ENCODE measurements at regions not wholly inside any gene's neighbourhood (a gene's known extent, or its start where the extent isn't known, plus 50 kb on each side); places are given as distances from the start of the nearest gene placed in this dataset.

DNA sequence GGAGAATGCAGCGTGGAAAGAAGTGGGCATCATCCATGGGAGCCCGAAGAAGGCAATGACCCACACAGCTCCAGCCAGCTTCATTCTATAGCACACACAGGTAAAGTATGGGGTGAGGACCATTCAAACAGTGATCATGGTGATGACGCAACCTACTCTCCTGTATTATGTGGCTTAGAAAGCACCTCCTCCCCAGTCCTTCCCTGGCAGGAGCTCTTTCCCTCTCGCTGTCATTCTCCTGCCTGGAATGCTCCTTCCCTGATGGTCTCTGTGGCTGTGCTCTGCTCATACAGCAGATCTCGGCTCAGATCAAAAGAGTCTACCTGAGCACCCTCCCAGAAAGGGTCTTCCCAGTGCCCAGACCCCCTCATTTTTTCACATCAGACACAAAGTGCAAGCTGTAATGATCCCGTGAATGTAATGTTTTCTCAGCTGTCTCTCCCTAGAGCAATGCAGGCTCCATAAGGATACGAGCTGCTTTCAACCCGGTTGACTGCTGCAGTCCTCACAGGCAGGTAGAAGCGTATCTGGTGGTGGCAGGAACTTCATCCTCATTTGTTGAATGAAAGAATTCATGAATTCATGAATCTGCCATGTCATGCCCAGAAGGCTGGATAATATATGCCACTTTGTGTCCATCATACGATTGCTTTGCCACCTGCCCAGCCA is 248.8 kb downstream of the HS3ST3A1 start:
- DNase-seq: peak; percentile 50

DNA sequence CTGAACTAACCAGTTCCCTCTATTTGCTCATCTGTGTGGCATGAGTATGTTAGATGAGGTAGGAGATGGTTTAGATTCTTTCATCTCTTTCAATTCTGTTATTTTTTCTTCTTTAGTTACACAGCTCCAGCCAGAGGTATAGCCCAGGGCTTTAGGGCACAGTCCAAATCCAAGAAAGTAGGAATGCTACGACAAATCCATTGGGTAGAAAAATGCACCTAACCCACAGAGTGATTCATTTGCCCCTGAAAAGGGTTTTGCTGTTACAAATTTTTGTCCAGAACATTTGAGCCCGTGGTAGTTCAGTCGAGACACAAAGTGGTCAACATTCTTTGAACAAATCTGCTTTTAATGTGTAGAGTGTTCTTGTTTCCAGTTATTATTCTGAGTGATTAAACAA is 250.7 kb downstream of the HS3ST3A1 start:
- DNase-seq: no peak

DNA sequence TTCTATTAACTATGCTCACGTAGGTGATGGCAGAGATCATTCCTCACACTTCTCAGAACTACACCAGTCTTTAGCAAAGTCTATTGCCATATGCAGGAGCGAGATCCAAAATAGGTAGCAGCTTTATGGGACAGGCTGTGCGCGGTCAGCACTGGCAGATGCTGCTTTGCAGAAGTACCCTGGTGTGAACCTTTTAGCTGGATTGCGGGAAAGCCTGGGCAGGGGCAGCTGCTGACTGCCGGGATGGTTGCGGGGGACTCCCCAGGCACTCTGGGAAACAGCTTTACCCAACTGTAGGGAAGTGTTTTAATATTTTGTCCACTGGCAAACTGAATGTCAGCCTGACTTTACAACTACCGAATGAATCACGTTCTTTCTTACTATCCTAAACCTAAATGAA is 251.3 kb downstream of the HS3ST3A1 start:
- DNase-seq: no peak

DNA sequence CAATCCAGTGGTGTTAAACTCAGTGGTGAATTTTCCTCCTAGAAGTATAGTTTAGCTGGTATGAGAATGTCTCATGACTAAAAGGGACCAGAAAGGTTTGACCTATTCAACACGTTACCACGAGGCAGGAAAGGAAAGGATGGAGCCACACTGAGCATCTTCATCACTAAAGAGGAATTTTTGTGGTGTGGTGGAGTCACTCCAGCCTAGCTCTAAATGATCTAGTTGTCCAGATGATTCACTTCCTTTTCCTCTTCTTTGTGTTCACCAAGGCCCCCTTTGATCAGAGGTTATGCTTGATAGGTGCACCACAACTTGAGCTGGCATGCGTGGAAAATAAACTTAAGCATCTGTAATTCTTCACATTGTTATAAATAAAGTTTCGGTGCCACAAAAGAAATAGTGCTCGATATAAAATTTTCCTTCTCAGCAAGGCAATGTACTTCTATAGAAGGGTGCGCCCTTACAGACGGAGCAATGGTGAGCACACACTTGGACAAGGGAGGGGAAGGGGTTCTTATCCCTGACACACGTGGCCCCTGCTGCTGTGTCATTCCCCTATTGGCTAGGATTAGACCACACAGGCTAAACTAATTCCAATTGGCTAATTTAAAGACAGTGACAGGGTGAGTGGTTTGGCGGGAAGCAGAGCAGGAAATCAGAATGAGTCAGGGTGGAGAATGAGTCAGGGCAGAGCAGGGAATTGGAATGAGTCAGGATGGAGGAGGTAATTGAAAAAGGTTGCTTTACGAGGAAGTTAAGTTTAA is 254.6 kb downstream of the HS3ST3A1 start:
- DNase-seq: no peak

DNA sequence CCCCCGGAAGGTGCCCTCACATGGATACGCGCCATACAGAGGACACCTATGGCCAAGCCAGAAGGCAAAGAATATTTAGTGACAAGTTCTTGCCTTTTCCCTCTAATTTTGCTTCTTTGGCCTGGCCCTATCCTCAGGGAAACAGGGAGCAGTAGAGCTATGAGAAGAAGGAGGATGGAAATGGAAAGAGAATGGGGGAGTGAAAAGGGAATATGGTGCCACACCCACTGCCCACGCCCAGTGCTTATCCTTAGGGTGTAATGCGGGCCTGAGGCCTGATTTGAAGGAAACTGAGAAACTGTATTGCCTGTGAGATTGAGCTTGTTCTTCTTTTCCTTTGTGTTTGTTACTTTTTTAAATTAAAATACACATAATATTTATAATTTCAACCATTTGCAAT is 255.1 kb downstream of the HS3ST3A1 start:
- no peak for DNase-seq

DNA sequence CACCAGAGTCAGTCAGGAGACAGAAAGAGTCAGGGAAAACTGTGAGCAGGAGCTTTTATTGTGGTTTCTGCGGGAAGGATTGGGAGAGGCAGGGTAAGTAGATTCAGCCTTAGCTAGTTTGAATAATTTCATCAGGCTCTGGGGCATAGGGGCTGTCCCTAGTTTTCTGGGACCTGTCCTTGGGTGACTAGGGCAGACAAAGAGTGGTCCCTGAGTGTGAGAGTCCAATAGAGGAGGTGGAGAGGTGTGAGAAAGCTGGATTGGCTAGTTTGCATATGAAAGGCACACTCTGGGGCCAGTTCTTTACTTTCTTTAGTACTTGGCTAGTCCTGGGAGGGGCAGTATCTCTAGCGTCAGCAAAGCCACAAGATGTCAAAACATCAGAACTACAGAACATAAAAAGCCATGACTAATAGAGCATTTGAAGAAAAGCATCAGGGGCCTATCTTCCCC is 255.6 kb downstream of the HS3ST3A1 start:
- no peak for DNase-seq

DNA sequence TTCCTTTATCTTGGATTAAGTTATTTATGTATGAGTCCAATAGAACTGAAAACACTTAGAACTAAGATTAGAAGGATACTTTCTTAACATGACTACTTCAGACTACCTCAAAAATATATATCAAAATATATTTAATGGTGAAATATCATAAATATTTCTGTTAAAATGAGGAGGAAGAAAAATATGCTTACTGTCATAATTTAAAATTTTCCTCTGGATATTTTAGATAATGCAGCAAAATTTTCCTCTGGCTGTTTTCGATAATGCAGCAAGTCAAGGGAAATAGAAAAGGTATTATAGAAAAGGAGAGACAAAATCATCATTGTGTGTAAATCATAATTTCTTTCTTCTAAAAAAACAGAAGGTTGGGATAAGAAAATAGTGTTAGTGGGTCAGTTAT is 263.3 kb downstream of the HS3ST3A1 start:
- DNase-seq: no peak

DNA sequence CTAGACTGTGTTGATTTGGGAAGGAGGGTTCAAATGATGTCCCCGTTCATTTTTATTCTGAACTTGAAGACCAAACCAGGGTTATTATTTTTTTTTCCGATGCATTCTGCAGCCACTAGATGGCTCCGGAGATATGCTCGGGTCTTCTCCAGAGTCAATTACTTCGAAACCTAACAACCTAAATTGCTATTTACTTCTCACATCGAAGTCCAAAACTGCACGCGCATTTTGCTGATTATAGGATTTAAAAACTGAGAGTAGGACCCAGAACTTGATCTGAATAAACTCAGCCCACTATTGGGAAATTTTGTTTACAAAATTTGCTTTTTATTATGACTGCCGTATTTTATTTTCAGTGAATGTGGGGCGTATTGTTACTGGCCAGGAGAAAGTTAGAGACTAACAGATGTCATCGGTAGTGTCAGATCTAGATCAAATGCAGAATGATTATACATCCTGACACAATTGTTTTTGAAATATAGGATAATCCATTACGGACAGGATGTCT is 263.8 kb downstream of the HS3ST3A1 start:
- peak; percentile 79 for DNase-seq

DNA sequence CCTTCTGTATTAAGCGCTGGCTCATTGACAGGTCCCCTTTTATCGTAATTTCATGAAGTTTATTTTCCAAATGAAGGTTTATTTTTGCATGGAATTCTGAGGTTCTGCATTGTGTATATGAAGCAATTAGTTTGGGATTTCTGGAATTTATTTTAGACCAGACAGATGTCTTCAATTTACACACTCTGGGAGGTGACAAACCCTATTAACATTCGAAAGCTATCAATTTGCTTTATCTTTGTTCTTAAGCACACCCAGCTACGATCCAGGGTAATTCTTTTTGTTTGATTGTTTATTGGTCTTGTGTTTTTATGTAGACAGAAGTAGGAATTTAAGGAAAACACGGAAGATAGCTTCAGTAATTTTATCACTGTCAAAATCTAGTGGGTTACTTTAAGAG is 264.6 kb downstream of the HS3ST3A1 start:
- peak; percentile 10 for DNase-seq

DNA sequence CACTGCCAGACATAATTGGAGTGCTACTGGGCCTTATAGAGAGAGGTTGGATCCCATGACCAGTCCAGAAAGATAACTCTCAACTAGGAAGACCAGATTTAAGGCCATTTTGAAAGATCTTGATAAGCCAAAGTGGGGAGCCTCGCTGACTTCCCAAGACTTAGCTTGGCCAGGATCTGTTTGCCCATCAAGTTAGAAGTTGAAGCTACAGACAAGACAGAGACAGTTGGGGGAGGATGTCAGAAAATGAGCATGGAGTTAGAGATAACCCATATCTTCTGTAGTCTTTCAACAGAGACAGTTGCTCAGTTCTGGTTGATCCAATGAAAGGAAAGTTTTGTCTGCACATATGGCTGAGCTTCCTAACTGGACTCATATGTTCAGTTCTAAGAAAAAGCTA is 267.4 kb downstream of the HS3ST3A1 start:
- DNase-seq: no peak

DNA sequence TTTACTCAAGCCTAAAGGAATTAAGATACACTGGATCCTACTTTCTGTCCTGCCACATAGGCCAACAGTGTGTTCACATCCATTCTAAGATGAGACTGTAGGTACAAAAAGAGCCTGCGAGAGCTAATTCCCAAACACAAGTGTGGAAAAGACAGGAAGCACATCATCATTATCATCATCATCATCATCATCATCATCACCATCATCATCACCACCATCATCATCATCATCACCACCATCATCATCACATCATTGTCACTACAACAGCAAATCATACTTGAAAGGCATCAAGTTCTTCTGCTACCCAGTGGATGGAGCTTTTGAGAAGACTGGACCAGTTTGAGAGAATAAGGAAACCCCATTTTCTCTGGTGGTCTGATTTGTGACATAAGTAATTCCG is 268.1 kb downstream of the HS3ST3A1 start:
- no peak for DNase-seq

DNA sequence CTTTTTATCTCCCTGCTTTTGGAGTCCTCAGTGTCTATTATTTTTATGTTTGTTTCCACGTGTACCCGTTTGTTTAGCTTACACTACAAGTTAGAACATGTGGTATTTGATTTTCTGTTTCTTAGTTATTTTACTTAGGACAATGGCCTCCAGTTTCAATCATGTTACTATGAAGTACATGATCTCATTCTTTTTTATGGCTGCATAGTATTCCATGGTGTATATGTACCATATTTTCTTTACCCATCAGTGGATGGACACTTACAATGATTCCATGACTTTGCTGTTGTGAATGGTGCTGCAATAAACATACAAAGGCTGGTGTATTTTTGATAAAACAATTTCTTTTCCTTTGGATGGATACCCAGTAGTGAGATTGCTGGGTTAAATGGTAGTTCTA is 269.5 kb downstream of the HS3ST3A1 start:
- DNase-seq: no peak

DNA sequence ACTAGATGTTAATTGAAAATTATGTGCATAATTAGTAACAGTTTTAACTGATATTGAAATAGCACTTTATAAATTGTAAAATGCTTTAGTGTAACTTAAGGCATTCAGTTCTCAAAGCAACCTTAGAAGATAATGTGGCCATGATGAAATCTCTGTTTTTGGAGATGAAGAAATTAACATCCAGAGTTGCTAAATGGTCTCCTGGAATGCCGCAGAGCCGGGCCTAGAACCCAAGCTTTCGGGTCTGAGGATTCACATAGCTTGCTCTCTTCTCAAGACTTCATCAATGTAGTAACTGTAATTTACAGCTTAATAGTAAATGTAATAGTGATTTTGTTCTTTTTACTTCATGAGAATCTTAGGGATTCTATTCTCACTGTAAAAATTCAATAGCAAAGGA is 272.3 kb downstream of the HS3ST3A1 start:
- no peak for DNase-seq

DNA sequence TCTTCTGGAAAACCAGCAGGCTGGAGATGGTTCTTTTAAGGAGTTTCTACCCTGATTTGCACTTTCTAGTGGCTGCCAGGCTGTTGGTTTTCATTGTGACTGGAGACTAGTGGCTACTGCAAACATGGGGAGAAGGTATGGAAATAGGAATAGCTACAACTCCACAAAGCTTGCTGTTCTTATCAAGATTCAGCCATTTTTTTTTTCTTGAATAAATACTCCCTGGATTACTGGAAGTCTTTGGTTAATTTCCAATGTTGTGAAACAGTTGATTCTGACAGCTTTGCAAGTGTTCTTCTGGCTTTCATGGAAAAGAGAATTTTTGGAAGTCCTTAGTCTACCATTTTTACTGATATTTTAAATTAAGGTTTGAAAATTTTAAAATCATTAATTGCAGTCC is 277.7 kb downstream of the HS3ST3A1 start:
- DNase-seq: no peak

DNA sequence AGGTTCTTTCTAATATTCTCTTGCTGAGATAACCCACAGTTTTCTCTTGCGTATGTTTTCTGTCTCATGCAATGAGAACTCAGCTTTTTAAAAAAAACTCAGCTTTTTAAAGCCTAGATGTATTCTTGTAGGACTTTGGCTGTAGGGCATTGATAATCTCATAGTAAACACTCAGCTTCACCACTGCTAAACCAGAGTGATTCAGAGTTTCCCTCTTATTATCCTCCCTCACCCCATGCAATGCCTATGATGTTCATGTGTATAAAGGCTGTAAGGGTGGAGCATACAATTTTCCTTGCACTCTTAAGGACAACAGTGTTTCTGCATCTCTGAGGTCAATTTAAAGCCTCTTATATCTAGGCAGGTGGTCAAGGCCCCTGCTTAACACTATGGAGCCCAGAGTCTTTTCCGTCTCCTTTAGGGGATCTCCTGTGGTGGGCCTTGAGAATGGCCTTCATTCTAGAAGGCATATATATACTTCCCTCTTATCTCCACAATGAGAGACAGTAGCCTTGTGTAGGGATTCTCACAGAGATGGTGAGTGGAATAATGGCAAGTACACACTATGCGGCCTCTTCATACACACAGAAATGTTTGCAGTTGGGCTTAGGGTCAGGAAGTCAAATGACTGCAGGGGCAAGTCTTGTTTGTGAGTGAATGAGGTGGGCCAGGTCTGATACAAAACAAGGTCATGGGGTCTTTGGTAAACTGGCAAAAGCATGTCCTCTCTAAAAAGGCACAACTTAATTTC is 279.6 kb downstream of the HS3ST3A1 start:
- no peak for DNase-seq

DNA sequence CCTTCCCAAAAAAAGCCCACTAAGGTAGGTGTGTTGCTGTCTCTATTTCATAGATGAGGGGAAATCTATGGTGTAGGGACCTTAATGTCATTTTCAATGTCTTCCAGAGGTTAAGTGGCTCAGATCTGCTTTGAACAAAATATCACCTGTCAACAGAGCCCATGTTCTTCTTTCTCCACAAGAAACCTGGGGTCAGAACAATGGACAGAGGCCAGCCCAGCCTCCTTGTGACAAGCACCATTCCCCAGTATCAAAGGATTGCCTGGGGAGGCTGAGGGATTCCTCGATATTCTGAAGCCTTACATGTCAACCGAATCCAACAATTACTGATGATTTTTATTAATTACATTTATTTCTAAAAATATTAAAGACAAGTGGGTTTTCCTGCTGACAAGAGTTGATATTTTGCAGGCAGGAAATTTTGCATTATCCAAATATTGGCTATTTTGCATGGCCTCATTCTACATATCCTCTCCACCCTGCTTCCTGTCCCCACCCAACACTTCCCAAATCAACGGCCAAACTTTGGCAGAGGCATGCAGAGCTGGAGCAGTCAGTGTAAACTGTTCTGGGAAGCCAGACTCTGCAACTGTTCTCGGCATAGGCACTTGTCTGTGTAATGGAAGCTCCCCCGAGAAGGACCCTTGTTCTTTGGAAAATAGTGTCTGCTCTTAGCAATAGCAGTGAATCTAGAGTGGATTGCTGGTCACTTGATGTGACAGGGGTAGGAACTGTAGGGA is 281.5 kb downstream of the HS3ST3A1 start:
- no peak for DNase-seq

DNA sequence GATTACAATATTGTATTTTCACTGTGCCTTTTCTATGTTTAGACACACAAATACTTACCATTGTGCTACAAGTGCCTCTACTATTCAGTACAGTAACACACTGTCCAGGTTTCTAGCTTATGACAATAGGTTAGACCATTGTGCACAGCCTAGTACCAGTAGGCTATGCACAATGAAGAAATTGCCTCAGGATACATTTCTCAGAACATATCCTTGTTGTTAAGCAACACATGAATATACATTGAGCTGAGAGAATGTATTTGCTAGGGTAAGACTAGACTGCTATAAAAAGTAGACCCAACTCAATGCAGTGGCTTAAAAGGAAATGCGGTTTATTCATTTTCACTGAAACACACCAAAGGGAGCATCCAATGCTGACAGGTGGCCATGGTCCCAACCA is 285.1 kb downstream of the HS3ST3A1 start:
- no peak for DNase-seq

DNA sequence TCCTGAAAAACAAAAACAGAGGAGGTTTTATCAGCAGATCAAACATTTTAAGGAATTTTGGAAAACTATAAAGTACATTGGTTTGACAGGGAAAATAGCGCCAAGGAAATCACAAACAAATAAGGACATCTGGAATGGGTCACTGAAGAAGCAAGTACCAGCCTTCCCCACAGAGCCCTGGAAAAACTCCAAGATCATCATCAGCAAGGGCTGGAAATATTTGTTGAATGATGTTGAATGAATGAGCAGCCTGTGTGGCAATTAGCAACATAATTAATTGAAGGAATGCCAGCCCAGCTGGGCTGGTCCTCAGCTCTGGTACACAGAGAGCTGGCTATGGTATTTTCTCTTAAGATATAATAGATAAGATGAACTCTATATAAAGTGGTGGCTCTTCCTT is 290.4 kb downstream of the HS3ST3A1 start:
- DNase-seq: no peak

DNA sequence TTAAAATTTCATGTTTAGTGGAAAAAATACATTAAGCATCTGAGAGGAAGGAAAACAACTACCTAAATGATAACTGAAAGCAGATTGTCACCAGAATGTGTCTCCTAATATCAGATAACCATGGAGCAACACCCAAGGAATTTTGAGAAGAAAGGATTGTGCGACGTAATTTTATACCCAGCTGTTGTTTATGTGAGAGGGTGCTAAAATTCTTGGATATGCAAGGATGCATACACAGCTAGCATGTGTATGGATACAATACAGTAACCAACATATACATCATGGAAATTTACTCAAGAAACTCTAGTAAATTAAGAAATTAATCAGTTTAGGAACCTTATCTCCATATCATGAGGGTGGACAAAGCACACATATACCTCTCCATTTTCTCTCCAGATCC is 290.9 kb downstream of the HS3ST3A1 start:
- no peak for DNase-seq

DNA sequence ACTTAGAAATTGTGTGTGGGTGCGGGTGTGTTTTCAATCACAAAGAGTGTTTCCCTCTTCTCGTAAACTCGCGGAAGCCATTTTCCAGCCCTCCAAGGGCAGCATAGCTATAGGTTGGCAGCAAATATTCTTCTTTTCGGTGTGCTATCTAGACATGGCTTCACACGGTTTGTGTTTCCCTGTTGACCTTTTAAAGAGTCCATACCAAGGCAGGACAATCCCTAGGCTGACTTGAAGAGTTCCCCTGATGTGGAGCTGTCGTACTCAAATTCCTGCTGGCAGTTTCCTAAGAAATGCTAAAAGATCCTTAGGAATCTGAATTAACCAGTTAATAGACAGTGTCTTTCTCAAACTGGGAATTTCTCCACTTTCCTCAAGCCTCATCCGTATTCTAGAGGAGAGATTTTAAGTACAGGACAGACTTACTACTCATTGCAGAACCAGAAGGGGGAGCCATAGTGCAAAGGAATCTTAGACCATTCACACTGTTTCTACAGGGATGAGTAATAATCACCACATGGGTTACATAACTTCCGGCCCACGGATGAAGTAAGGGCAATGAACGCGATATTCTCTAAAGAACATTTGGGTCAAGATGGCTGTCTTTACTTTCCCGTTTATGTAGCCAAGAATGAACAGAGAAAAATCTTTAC is 288.6 kb upstream of the ELAC2 start:
- peak; percentile 28 for DNase-seq

DNA sequence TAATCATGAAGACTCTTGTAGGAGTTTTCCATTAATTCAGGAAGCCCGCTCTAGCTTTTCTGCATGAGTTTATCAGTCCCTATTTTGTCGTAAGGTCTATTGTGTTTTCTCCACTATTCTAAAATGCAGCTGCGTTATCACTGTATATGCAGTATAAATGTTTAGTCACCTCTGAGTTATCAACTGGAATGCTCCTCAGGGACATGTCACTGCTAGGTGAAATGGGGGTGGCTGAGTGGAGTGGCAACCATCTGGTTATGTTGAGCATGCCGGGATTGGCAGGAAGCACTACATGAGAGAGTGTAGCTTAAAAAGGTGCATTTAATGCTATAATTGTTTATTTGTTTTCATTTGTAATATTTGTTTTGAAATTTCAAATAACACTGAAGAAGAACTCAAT is 285.2 kb upstream of the ELAC2 start:
- DNase-seq: no peak

DNA sequence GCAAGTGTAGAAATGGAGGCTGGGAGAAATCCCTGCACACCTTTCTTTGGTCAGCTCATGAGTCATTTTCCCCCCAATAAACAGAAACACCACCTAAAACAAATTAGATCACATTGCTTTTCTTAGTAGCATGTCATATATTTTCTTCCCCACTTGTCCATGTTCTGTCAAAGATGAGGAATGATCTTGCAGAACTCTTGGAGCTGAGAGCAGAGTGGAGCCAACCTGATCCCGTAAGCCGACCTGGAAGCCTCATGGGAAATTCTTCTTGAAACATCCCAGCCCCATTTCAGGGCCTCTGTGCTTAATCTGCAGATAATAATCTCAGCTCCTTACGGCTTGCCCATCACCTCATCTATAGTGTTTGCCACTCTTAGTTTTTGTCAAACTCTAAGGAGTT is 284.6 kb upstream of the ELAC2 start:
- DNase-seq: no peak

DNA sequence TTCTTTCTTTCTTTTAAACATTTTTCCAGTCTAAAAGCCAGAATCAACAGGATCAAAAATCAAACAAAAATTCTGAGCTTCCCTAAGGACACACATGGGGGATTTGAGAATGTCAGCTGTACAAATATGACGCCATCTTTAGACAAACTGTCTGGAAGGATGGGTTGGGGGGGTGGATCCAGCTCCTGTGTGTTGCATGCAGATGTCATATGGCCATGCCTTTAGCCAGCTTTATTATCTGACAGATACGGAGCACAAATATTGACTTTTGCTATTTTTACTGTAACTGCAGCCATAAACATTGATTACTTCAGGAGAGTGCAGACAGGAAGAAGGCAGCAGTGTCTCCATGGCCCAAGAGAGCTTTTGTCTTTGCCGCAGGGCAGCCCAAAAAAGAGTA is 279.4 kb upstream of the ELAC2 start:
- peak; percentile 98 for DNase-seq
